K562 (cell line): ENCODE measurements at regions not wholly inside any gene's neighbourhood (a gene's known extent, or its start where the extent isn't known, plus 50 kb on each side); places are given as distances from the start of the nearest gene placed in this dataset.

Experiments used
- ATAC-seq: fragments of 200-7000 bp; cut with Tn5 transposase; 3 replicates; pipeline ENCODE4 v1.9.1; 2020; ENCODE audit warnings: moderate library complexity
- BruUV-seq: library from RNA; stranded (reverse); fragments of 400-500 nt; replicated peaks from 2 replicates; lab custom pipeline; 2021; lab: Mats Ljungman, UMichigan
- CTCF ChIA-PET: fragments of 300-600 bp; formaldehyde crosslinking; extraction: SDS; loops from one replicate; lab custom pipeline; 2021; ENCODE audit warnings: low intra/inter-chr PET ratio; lab: Yijun Ruan, JAX
- POLR2A ChIA-PET: fragments of 300-600, 350-650 bp; sonication (Branson Sonifier 250); formaldehyde crosslinking; extraction: SDS; loops from one replicate; lab custom pipeline; 2021; ENCODE audit warnings: antibody characterized with exemption, inconsistent platforms; lab: Yijun Ruan, JAX
- DNase-seq, 4 experiments: peaks; one replicate each; pipeline versions ENCODE4 v3.0.0 to v3.0.0-alpha.2; 2011 to 2018; ENCODE audit warnings: low spot score in 3 of 4, mixed read lengths in 3 of 4; ENCODE audit errors: extremely low read depth in 1 of 4
- FAIRE-seq: peaks from 2 replicates; lab custom pipeline; 2011; peaks lifted over from hg19 to GRCh38; lab: Jason Lieb, UNC
- H2AFZ ChIP-seq: 2 replicates; pipeline ENCODE4 v1.6.0; 2011; ENCODE audit warnings: low read depth, low read length, control low read depth, inconsistent platforms
- H3K27ac ChIP-seq: fragments of 200-600 bp; 3 replicates; pipeline ENCODE4 v1.8.0; 2011; ENCODE audit warnings: low read depth, mild to moderate bottlenecking, control low read depth, inconsistent platforms, low read length, moderate library complexity, mixed read lengths; ENCODE audit errors: extremely low read depth
- H3K27me3 ChIP-seq, 2 experiments: fragments of 300-600 bp in 1 of 2; 2 replicates in 1 of 2; 3 replicates in 1 of 2; pipeline versions ENCODE4 v1.6.0 to v1.8.0; 2011; ENCODE audit warnings: inconsistent platforms in 2 of 2, low read length in 2 of 2, mild to moderate bottlenecking in 1 of 2, mixed read lengths in 1 of 2, moderate library complexity in 1 of 2; ENCODE audit not compliant: control insufficient read depth in 2 of 2, insufficient read depth in 2 of 2
- H3K36me3 ChIP-seq: fragments of 300-600 bp; 3 replicates; pipeline ENCODE4 v1.8.0; 2011; ENCODE audit warnings: mild to moderate bottlenecking, low read length, inconsistent platforms; ENCODE audit not compliant: control insufficient read depth, insufficient read depth
- H3K4me1 ChIP-seq, 2 experiments: fragments of 200-600 bp in 1 of 2; replicated peaks in 1 of 2; 2 replicates in 1 of 2; 3 replicates in 1 of 2; pipeline versions ENCODE4 v1.5.1 to v1.8.0; 2011; ENCODE audit warnings: inconsistent platforms in 2 of 2, low read length in 2 of 2, mild to moderate bottlenecking in 1 of 2, mixed read lengths in 1 of 2, moderate library complexity in 1 of 2; ENCODE audit not compliant: control insufficient read depth in 2 of 2, insufficient read depth in 2 of 2
- H3K4me2 ChIP-seq: 2 replicates; pipeline ENCODE4 v1.6.1; 2011; ENCODE audit warnings: low read length, control low read depth, inconsistent platforms, mixed read lengths; ENCODE audit not compliant: insufficient read depth
- H3K4me3 ChIP-seq: fragments of 200-600 bp; sonication (generic), shearing (Covaris generic); 2 replicates; pipeline ENCODE4 v1.5.1; 2016; ENCODE audit warnings: control low read depth, inconsistent platforms
- H3K79me2 ChIP-seq: fragments of 200-600 bp; 3 replicates; pipeline ENCODE4 v1.8.0; 2011; ENCODE audit warnings: low read length, inconsistent platforms; ENCODE audit not compliant: control insufficient read depth, insufficient read depth
- H3K9ac ChIP-seq, 2 experiments: 2 replicates each; pipeline versions ENCODE4 v1.6.0 to v1.6.1; 2011; ENCODE audit warnings: low read depth in 2 of 2, low read length in 2 of 2, control low read depth in 1 of 2, inconsistent platforms in 1 of 2, mild to moderate bottlenecking in 1 of 2, mixed read lengths in 1 of 2; ENCODE audit not compliant: insufficient read depth in 1 of 2
- H3K9me1 ChIP-seq: one replicate; pipeline ENCODE4 v1.6.0; 2011; ENCODE audit warnings: inconsistent platforms, mild to moderate bottlenecking, low read length, moderate library complexity; ENCODE audit not compliant: control insufficient read depth, insufficient read depth
- H3K9me3 ChIP-seq: replicated peaks from 2 replicates; pipeline ENCODE4 v1.5.1; 2011; ENCODE audit warnings: low read depth, low read length, inconsistent platforms; ENCODE audit not compliant: control insufficient read depth, insufficient read depth
- H4K20me1 ChIP-seq: replicated peaks from 2 replicates; pipeline ENCODE4 v1.6.1; 2011; ENCODE audit warnings: low read length, inconsistent platforms, mixed read lengths; ENCODE audit not compliant: control insufficient read depth, insufficient read depth
- HMG20A ChIP-seq: fragments of 450-650 bp; formaldehyde crosslinking; conservative IDR thresholded peaks from 2 replicates; pipeline ENCODE4 v1.4.0; 2020; ENCODE audit warnings: mild to moderate bottlenecking, mixed read lengths
- MGA ChIP-seq: fragments of 450-650 bp; IDR thresholded peaks from 2 replicates; pipeline ENCODE4 v1.6.1; 2016; ENCODE audit warnings: mild to moderate bottlenecking, moderate library complexity
- NCOA6 ChIP-seq: fragments of 450-650 bp; IDR thresholded peaks from 2 replicates; pipeline ENCODE4 v1.6.1; 2017; ENCODE audit warnings: mild to moderate bottlenecking
- ZMIZ1 ChIP-seq, 2 experiments: fragments of 150-350 bp in 1 of 2; IDR thresholded peaks; 2 replicates each; pipeline ENCODE4 v1.6.1; 2012 to 2016; ENCODE audit warnings: low read depth in 2 of 2, low read length in 2 of 2, mild to moderate bottlenecking in 1 of 2, moderate library complexity in 1 of 2
- ZNF239 ChIP-seq: fragments of 250-450 bp; sonication (Bioruptor Pico); IDR thresholded peaks from 2 replicates; pipeline ENCODE4 v1.4.0; 2020; ENCODE audit warnings: mild to moderate bottlenecking
- WGBS: fragments of 100-300 bp; shearing (Covaris generic); methylation state at CpG from one replicate; pipeline ENCODE4 v1.1.6; 2016; ENCODE audit warnings: low coverage, mixed read lengths; ENCODE audit not compliant: insufficient coverage; ENCODE audit errors: missing lambda C conversion rate; 5-methylcytosine and 5-hydroxymethylcytosine counted together
- in situ Hi-C: fragments of 300-500 bp; cut with MboI; formaldehyde crosslinking; loops from 4 replicates; pipeline ENCODE4 v1.15.0; 2018; ENCODE audit warnings: inconsistent platforms, mixed read lengths
- intact Hi-C: fragments of 100-400 bp; cut with micrococcal nuclease; formaldehyde crosslinking; loops from 2 replicates; pipeline ENCODE4 v1.14.2; 2022

GRCh38 chr2:234725528-234726264 is 226.1 kb upstream of the SH3BP4 start (continued):
- TF ChIP-seq ZNF239 (CRISPR knock-in tag): no peak
- TF ChIP-seq NCOA6: no peak

GRCh38 chr2:234724850-234725249 is 227.0 kb upstream of the SH3BP4 start:
- Histone ChIP-seq H3K9ac (no peak overlapping the region), H3K4me2 (no peak overlapping the region), H3K27me3 (no peaks in the 10 kb centered on the region), H3K4me1 (no peaks in the 10 kb centered on the region), H3K9me1 (no peaks in the 10 kb centered on the region), H4K20me1 (no peaks in the 10 kb centered on the region), H3K9me3 (no peaks in the 10 kb centered on the region), H3K27ac (no peak overlapping the region), H2AFZ (no peak overlapping the region), H3K36me3 (no peaks in the 10 kb centered on the region), H3K79me2 (no peaks in the 10 kb centered on the region), H3K4me3 (no peak overlapping the region)
- no TSS peak for BruUV-seq
- ATAC-seq (no peak), DNase-seq (no peak), FAIRE-seq (no peak)
- ChIA-PET POLR2A (no interaction called here), CTCF (no interaction called here)
- intact Hi-C loops: no loop called here
- 0% methylated on average over 4 of the region's 4 CpGs for WGBS
- in situ Hi-C loops: no loop called here
- TF ChIP-seq HMG20A (CRISPR knock-in tag) (no peak), ZMIZ1 (IDR thresholded peaks at IDR 0.05; ENCODE audit: low read depth in 2 of 2, low read length in 2 of 2) (no peak), MGA (no peak), NCOA6 (no peak)
